Right lobe of liver (tissue), 4 donors: ENCODE measurements at regions not wholly inside any gene's neighbourhood (a gene's known extent, or its start where the extent isn't known, plus 50 kb on each side); places are given as distances from the start of the nearest gene placed in this dataset.

ENCODE experiments used
- CTCF ChIP-seq, 4 donors: fragments of 200-600 bp in 3 of 4; fragments of 450-650 bp in 1 of 4; IDR thresholded peaks; one replicate each; pipeline versions ENCODE4 v1.5.1 to v1.8.0; 2016 to 2022; ENCODE audit warnings: antibody characterized with exemption in 4 of 4, mild to moderate bottlenecking in 2 of 4
- POLR2A ChIP-seq: fragments of 450-650 bp; IDR thresholded peaks from one replicate; pipeline ENCODE4 v1.6.1; 2017; ENCODE audit warnings: antibody characterized with exemption, mild to moderate bottlenecking
- donor health status: DM: no; HTN: no; CAD: no.
- donor health status: DM: no; HTN: no; CAD: no.
- donor health status: DM: no; HTN: yes; CAD: no.

- TF ChIP-seq CTCF (IDR thresholded peaks at IDR 0.05): no peak
- TF ChIP-seq POLR2A: no peak
Measured at GRCh38 chr21:28798798-28799197, 193.9 kb downstream of the LTN1 start.
